SU-DHL-6 (cell line): ENCODE measurements at regions not wholly inside any gene's neighbourhood (a gene's known extent, or its start where the extent isn't known, plus 50 kb on each side); places are given as distances from the start of the nearest gene placed in this dataset.

Source experiments
- CTCF ChIP-seq: fragments of 200-600 bp; sonication (generic); IDR thresholded peaks from one replicate; pipeline ENCODE4 v1.5.1; 2017; ENCODE audit warnings: antibody characterized with exemption, mild to moderate bottlenecking, low read length, moderate library complexity; ENCODE audit not compliant: insufficient read depth, poor library complexity, severe bottlenecking
- EZH2phosphoT487 ChIP-seq: fragments of 200-600 bp; sonication (generic), shearing (Covaris generic); conservative IDR thresholded peaks from 2 replicates; pipeline ENCODE4 v1.6.1; 2018; ENCODE audit warnings: mild to moderate bottlenecking, antibody characterized with exemption, low read length, moderate library complexity, mixed read lengths

DNA sequence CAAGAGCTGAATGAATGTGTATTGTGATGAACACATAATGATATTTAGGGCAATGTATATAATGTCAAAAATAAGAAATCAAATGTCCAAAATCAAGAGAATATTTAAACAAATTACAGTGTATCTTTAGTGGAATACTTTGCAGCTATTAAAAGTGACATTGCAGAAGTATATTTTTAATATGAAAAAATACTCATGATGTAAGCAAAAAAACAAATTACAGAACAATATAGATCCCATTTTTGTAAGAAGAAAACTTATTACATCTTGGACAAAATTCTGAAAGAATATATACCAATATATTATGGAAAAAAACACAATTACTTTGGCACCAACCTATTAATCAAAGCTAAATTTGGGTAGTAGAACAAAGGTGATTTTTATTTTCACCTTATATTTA is 308.2 kb upstream of the NEBL start:
- no peak for TF ChIP-seq CTCF
- TF ChIP-seq EZH2phosphoT487: no peak
